Gastroesophageal sphincter (tissue), 4 donors: ENCODE measurements at regions not wholly inside any gene's neighbourhood (a gene's known extent, or its start where the extent isn't known, plus 50 kb on each side); places are given as distances from the start of the nearest gene placed in this dataset.

Experiments
- ATAC-seq: fragments of 150-250 bp; one replicate; pipeline ENCODE4 v1.9.1; 2016; ENCODE audit warnings: mild to moderate bottlenecking, moderate library complexity
- H3K27ac ChIP-seq, 4 donors: fragments of 200-600 bp; sonication (generic) in 3 of 4; 1 replicate in 3 of 4; 2 replicates in 1 of 4; pipeline ENCODE4 v1.5.1; 2016 to 2019
- H3K27me3 ChIP-seq: fragments of 200-600 bp; sonication (generic); one replicate; pipeline ENCODE4 v1.5.1; 2019
- H3K36me3 ChIP-seq, 2 donors: fragments of 200-600 bp; sonication (generic); one replicate each; pipeline ENCODE4 v1.5.1; 2019; ENCODE audit warnings: control low read depth in 1 of 2
- H3K4me1 ChIP-seq, 3 donors: fragments of 200-600 bp; sonication (generic); 1 replicate in 2 of 3; 2 replicates in 1 of 3; pipeline ENCODE4 v1.5.1; 2016 to 2019; ENCODE audit warnings: control low read depth in 2 of 3
- H3K4me3 ChIP-seq, 2 donors: fragments of 200-600 bp; sonication (generic); one replicate each; pipeline ENCODE4 v1.5.1; 2019; ENCODE audit warnings: mild to moderate bottlenecking in 1 of 2, moderate library complexity in 1 of 2
- H3K9me3 ChIP-seq, 3 donors: fragments of 200-600 bp; sonication (generic); one replicate each; pipeline ENCODE4 v1.5.1; 2017 to 2019; ENCODE audit warnings: control low read depth in 2 of 3
- EP300 ChIP-seq: sonication (generic); formaldehyde crosslinking; IDR thresholded peaks from one replicate; pipeline ENCODE4 v1.6.1; 2017; ENCODE audit warnings: antibody characterized with exemption, mild to moderate bottlenecking
- POLR2A ChIP-seq, 2 donors: fragments of 450-650 bp; IDR thresholded peaks; one replicate each; pipeline ENCODE4 v1.6.1; 2017; ENCODE audit warnings: antibody characterized with exemption in 2 of 2, mild to moderate bottlenecking in 2 of 2, moderate library complexity in 1 of 2
- POLR2AphosphoS5 ChIP-seq: sonication (generic); formaldehyde crosslinking; IDR thresholded peaks from one replicate; pipeline ENCODE4 v1.6.1; 2017; ENCODE audit warnings: antibody characterized with exemption
- WGBS, 2 donors: methylation state at CpG; one replicate each; pipeline ENCODE4 v1.1.5; 2018; ENCODE audit warnings: low coverage in 1 of 2; 5-methylcytosine and 5-hydroxymethylcytosine counted together
- TF ChIP-seq, protein P1 (sequence below), 4 experiments: fragments of 200-600 bp in 2 of 4; fragments of 450-650 bp in 2 of 4; sonication (generic) in 1 of 4; IDR thresholded peaks; one replicate each; pipeline ENCODE4 v1.5.1; 2017 to 2019; ENCODE audit warnings: antibody characterized with exemption in 4 of 4, mild to moderate bottlenecking in 2 of 4, moderate library complexity in 2 of 4

DNA sequence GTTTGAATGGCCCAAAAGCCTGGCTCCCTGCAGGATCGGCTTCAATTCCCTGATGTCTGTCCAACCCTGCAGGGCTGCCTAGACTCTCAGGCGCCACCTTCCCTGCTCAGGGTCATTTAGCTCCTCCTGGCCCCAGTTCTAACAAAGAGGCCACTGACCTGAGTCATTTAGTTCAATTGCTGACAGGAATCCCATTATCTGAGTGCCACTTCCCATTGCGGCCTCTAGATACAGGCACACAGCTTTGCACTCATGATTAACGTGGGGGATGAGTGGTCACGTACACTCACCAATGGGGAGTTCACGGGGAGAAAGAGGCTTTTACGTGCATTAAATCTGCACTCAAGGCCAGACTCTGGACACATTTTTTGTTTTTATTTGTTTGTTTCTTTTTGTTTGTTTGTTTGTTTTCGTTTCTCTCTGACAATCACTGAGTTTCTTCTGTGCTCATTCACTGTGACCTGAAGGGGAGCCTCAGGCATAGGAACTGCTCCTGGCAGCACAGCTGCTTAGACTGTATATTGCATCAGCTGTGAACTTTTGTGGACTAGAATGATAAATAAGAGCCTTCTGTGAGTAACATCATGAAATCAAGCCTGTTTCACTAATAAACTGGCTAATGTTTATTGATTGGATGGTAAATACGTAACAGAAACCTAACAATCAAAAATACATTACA, 118.9 kb upstream of the CTNNA2 start:
- Histone ChIP-seq H3K27ac (no peak overlapping the region), H3K9me3 (no peaks in the 10 kb centered on the region), H3K36me3 (no peaks in the 10 kb centered on the region), H3K4me3 (no peak overlapping the region), H3K4me1 (peaks cover 0 to 3% (median 0%) of the 10 kb centered on the region in 3 donors), H3K27me3 (no peaks in the 10 kb centered on the region)
- TF ChIP-seq EP300 (no peak), POLR2A (IDR thresholded peaks at IDR 0.05) (no peak), POLR2AphosphoS5 (no peak)
- TF ChIP-seq, protein P1, sequence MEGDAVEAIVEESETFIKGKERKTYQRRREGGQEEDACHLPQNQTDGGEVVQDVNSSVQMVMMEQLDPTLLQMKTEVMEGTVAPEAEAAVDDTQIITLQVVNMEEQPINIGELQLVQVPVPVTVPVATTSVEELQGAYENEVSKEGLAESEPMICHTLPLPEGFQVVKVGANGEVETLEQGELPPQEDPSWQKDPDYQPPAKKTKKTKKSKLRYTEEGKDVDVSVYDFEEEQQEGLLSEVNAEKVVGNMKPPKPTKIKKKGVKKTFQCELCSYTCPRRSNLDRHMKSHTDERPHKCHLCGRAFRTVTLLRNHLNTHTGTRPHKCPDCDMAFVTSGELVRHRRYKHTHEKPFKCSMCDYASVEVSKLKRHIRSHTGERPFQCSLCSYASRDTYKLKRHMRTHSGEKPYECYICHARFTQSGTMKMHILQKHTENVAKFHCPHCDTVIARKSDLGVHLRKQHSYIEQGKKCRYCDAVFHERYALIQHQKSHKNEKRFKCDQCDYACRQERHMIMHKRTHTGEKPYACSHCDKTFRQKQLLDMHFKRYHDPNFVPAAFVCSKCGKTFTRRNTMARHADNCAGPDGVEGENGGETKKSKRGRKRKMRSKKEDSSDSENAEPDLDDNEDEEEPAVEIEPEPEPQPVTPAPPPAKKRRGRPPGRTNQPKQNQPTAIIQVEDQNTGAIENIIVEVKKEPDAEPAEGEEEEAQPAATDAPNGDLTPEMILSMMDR (IDR thresholded peaks at IDR 0.05), result no peak
- no peak for ATAC-seq
- WGBS, 2 donors, result 21 to 34% methylated on average over 9 of the region's 9 CpGs

DNA sequence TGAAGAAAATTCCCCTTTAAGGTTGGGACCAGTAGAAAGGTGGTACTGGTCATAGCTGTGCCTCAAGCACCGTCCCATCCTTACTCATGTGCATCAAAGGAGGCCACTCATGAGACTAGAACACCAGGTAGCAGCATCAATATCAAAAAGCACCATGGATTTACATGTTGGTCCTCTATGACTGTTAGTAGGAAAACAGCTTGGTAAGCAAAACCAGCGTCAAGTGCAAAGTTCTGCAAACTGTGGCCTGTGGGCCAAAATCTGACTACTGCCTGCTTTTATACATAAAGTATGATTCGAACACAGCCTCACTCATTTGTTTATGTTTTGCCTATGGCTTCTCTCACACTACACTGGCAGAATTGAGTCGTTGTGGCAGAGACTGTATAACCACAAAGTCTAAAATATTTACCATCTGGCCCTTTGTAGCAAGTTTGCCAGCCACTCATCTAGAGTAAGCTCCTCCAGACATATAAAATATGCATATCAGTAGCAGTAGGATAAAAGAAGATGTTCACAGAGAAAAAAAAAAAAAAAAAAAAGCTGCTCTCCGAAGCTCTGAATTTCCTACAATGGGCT, 119.7 kb upstream of the CTNNA2 start:
- no peaks in the 10 kb centered on the region for H3K27me3 ChIP-seq
- no peaks in the 10 kb centered on the region for H3K9me3 ChIP-seq
- H3K27ac ChIP-seq, result no peak overlapping the region
- 12 to 36% methylated on average over 3 to 5 of the region's 5 CpGs for WGBS, 2 donors
- H3K36me3 ChIP-seq, result no peaks in the 10 kb centered on the region
- H3K4me3 ChIP-seq, result no peak overlapping the region
- H3K4me1 ChIP-seq, result peaks cover 0 to 3% (median 0%) of the 10 kb centered on the region in 3 donors
- TF ChIP-seq EP300, result no peak
- TF ChIP-seq POLR2A (IDR thresholded peaks at IDR 0.05), result no peak
- no peak for TF ChIP-seq POLR2AphosphoS5
- TF ChIP-seq, protein P1 (IDR thresholded peaks at IDR 0.05), result no peak
- no peak for ATAC-seq

GRCh38 chr2:79389481-79389880, 123.4 kb upstream of the CTNNA2 start:
- TF ChIP-seq, protein P1 (IDR thresholded peaks at IDR 0.05), result no peak
- TF ChIP-seq EP300 (no peak), POLR2AphosphoS5 (no peak), POLR2A (IDR thresholded peaks at IDR 0.05) (no peak)
- Histone ChIP-seq H3K4me3 (no peak overlapping the region), H3K9me3 (no peaks in the 10 kb centered on the region), H3K27ac (no peak overlapping the region), H3K36me3 (no peaks in the 10 kb centered on the region), H3K4me1 (peaks cover 0 to 3% (median 0%) of the 10 kb centered on the region in 3 donors), H3K27me3 (no peaks in the 10 kb centered on the region)
- 46 to 64% methylated on average over 3 of the region's 3 CpGs for WGBS, 2 donors
- no peak for ATAC-seq

DNA sequence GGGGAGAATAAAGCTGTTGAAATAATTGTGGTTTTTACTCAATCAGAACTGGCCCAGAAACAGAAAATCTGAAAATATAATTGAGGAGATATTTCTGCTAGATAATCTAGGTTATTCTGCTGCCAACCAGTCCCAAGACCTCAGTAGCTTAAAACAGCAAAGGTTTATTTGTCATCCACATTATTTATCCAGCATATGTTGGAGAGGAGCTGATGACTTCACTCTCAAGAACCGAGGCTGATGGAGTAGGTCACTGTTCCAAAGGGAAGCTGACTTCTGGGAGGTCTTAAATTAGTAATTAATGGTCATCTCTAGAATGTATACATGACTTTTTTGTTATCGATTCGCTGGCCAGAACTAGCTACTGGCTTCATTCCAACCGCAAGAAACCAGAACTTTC, 124.8 kb upstream of the CTNNA2 start:
- no peak for ATAC-seq

GRCh38 chr2:79387431-79387830, 125.4 kb upstream of the CTNNA2 start:
- Histone ChIP-seq H3K4me1 (no peaks in the 10 kb centered on the region), H3K27ac (no peak overlapping the region), H3K27me3 (no peaks in the 10 kb centered on the region), H3K36me3 (no peaks in the 10 kb centered on the region), H3K9me3 (no peaks in the 10 kb centered on the region), H3K4me3 (no peak overlapping the region)
- no peak for ATAC-seq
- WGBS, 2 donors, result 76 to 100% methylated on average over 2 to 3 of the region's 4 CpGs
- no peak for TF ChIP-seq POLR2AphosphoS5
- TF ChIP-seq, protein P1 (IDR thresholded peaks at IDR 0.05), result no peak
- no peak for TF ChIP-seq EP300
- TF ChIP-seq POLR2A (IDR thresholded peaks at IDR 0.05), result no peak

More for the DNA sequence above, 124.8 kb upstream of the CTNNA2 start:
- 30 to 32% methylated on average over 4 of the region's 4 CpGs for WGBS, 2 donors
- H3K27ac ChIP-seq, result no peak overlapping the region
- no peaks in the 10 kb centered on the region for H3K36me3 ChIP-seq
- no peaks in the 10 kb centered on the region for H3K9me3 ChIP-seq
- no peak overlapping the region for H3K4me3 ChIP-seq
- no peak for TF ChIP-seq POLR2A (IDR thresholded peaks at IDR 0.05)
- TF ChIP-seq EP300, result no peak
- H3K4me1 ChIP-seq, result no peaks in the 10 kb centered on the region
- no peaks in the 10 kb centered on the region for H3K27me3 ChIP-seq
